ENCODE measurements at regions not wholly inside any gene's neighbourhood (a gene's known extent, or its start where the extent isn't known, plus 50 kb on each side); places are given as distances from the start of the nearest gene placed in this dataset.

- Histone ChIP-seq H3K9me3 (ENCODE audit: control insufficient read depth in 1 of 2, low read length in 2 of 2) (peaks cover 0 to 5% of the 10 kb centered on the region in 2 donors), H3K4me3 (ENCODE audit: low read length in 2 of 2) (no peak overlapping the region), H3K27me3 (ENCODE audit: insufficient read depth, low read length) (no peaks in the 10 kb centered on the region), H3K36me3 (ENCODE audit: insufficient read depth, low read length) (no peaks in the 10 kb centered on the region), H3K27ac (ENCODE audit: low read depth, low read length) (no peak overlapping the region), H3K4me1 (ENCODE audit: insufficient read depth, low read length) (no peaks in the 10 kb centered on the region)
- CTCF ChIA-PET (ENCODE audit: partially characterized antibody), result no interaction called here
- no peaks in the 10 kb centered on the region for H3K4me1 Mint-ChIP-seq
- H3K27ac Mint-ChIP-seq, result no peak overlapping the region
- POLR2A ChIA-PET (ENCODE audit: partially characterized antibody), result no interaction called here
- intact Hi-C loops (cut with micrococcal nuclease), result no loop called here
- H3K9me3 Mint-ChIP-seq, result peaks cover 0 to 18% (median 9%) of the 10 kb centered on the region in 8 donors
- H3K27me3 Mint-ChIP-seq, result no peaks in the 10 kb centered on the region
- no peak overlapping the region for H3K4me3 Mint-ChIP-seq
- no peaks in the 10 kb centered on the region for H3K36me3 Mint-ChIP-seq
- no peak for DNase-seq
Measured at GRCh38 chr11:90895850-90896249, 673.0 kb upstream of the CHORDC1 start.

DNA sequence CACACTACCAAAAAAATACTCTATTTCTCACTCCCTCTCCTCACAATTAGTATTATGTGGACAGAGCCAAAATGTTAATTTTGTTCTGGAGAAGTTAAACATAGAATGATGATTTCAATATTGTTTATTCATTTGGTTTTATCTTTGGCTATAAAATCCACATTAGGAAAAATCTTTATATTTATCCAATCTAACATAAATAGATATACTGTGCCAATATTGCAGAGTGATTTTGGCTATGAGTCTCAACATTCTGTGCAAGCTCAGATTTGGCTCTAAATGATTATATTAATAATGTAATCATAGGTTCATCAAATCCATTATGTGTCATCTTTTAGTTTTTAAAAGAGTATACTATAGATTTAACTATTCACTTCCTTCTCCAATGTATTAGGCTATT is 667.5 kb upstream of the CHORDC1 start:
- Mint-ChIP-seq H3K27me3 (no peaks in the 10 kb centered on the region), H3K4me3 (no peak overlapping the region), H3K9me3 (peaks cover 1 to 25% (median 8%) of the 10 kb centered on the region in 8 donors), H3K4me1 (no peaks in the 10 kb centered on the region), H3K27ac (no peak overlapping the region), H3K36me3 (no peaks in the 10 kb centered on the region)
- no peak for DNase-seq
- Histone ChIP-seq H3K27me3 (ENCODE audit: insufficient read depth, low read length) (no peaks in the 10 kb centered on the region), H3K4me3 (ENCODE audit: low read length in 2 of 2) (no peak overlapping the region), H3K9me3 (ENCODE audit: control insufficient read depth in 1 of 2, low read length in 2 of 2) (peaks cover 0 to 5% of the 10 kb centered on the region in 2 donors), H3K4me1 (ENCODE audit: insufficient read depth, low read length) (no peaks in the 10 kb centered on the region), H3K36me3 (ENCODE audit: insufficient read depth, low read length) (no peaks in the 10 kb centered on the region), H3K27ac (ENCODE audit: low read depth, low read length) (no peak overlapping the region)
- POLR2A ChIA-PET (ENCODE audit: partially characterized antibody), result no interaction called here
- intact Hi-C loops (cut with micrococcal nuclease), result no loop called here
- CTCF ChIA-PET (ENCODE audit: partially characterized antibody), result no interaction called here

- CTCF ChIA-PET (ENCODE audit: partially characterized antibody), result no interaction called here
- Histone ChIP-seq H3K27ac (ENCODE audit: low read depth, low read length) (no peak overlapping the region), H3K9me3 (ENCODE audit: control insufficient read depth in 1 of 2, low read length in 2 of 2) (no peaks in the 10 kb centered on the region), H3K27me3 (ENCODE audit: insufficient read depth, low read length) (no peaks in the 10 kb centered on the region), H3K4me1 (ENCODE audit: insufficient read depth, low read length) (no peaks in the 10 kb centered on the region), H3K4me3 (ENCODE audit: low read length in 2 of 2) (no peak overlapping the region), H3K36me3 (ENCODE audit: insufficient read depth, low read length) (no peaks in the 10 kb centered on the region)
- POLR2A ChIA-PET (ENCODE audit: partially characterized antibody), result no interaction called here
- Mint-ChIP-seq H3K27me3 (no peaks in the 10 kb centered on the region), H3K9me3 (peaks cover 2 to 28% (median 14%) of the 10 kb centered on the region in 8 donors), H3K4me1 (no peaks in the 10 kb centered on the region), H3K27ac (no peak overlapping the region), H3K4me3 (no peak overlapping the region), H3K36me3 (no peaks in the 10 kb centered on the region)
- no peak for DNase-seq
- intact Hi-C loops (cut with micrococcal nuclease), result no loop called here
Measured at GRCh38 chr11:90884181-90884580, 661.3 kb upstream of the CHORDC1 start.

- Mint-ChIP-seq H3K36me3 (no peaks in the 10 kb centered on the region), H3K9me3 (peaks cover 4 to 38% (median 18%) of the 10 kb centered on the region in 8 donors), H3K27ac (no peak overlapping the region), H3K27me3 (no peaks in the 10 kb centered on the region), H3K4me1 (no peaks in the 10 kb centered on the region), H3K4me3 (no peak overlapping the region)
- no peak for DNase-seq
- CTCF ChIA-PET (ENCODE audit: partially characterized antibody), result no interaction called here
- intact Hi-C loops (cut with micrococcal nuclease), result no loop called here
- no peak overlapping the region for H3K27ac ChIP-seq (ENCODE audit: low read depth, low read length)
- H3K4me3 ChIP-seq (ENCODE audit: low read length in 2 of 2), result no peak overlapping the region
- no peaks in the 10 kb centered on the region for H3K36me3 ChIP-seq (ENCODE audit: insufficient read depth, low read length)
- POLR2A ChIA-PET (ENCODE audit: partially characterized antibody), result no interaction called here
- no peaks in the 10 kb centered on the region for H3K27me3 ChIP-seq (ENCODE audit: insufficient read depth, low read length)
- no peaks in the 10 kb centered on the region for H3K9me3 ChIP-seq (ENCODE audit: control insufficient read depth in 1 of 2, low read length in 2 of 2)
- H3K4me1 ChIP-seq (ENCODE audit: insufficient read depth, low read length), result no peaks in the 10 kb centered on the region
Measured at GRCh38 chr11:90874986-90875385, 652.1 kb upstream of the CHORDC1 start.

DNA sequence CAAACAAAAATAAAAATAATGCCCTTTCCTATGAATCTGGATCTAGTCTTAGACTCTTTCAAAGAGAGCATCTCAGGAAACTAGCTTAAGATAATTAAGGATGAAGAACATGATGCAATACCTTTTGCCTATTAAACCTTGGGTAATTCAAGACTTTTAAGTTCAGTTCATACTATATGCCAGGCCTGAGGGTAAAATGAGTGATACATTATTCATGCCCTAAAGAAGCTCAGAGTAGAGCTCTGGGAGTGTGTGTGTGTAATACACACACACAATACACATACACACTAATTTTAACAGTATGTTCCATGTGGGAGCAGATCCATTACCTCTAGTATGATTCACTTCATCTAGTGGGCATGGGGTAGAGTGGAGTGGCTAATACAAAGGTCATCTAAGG is 651.4 kb upstream of the CHORDC1 start:
- H3K9me3 ChIP-seq (ENCODE audit: control insufficient read depth in 1 of 2, low read length in 2 of 2), result no peaks in the 10 kb centered on the region
- H3K4me3 ChIP-seq (ENCODE audit: low read length in 2 of 2), result no peak overlapping the region
- H3K36me3 ChIP-seq (ENCODE audit: insufficient read depth, low read length), result no peaks in the 10 kb centered on the region
- CTCF ChIA-PET (ENCODE audit: partially characterized antibody), result no interaction called here
- H3K4me3 Mint-ChIP-seq, result no peak overlapping the region
- no peak for DNase-seq
- H3K27ac Mint-ChIP-seq, result no peak overlapping the region
- H3K27ac ChIP-seq (ENCODE audit: low read depth, low read length), result no peak overlapping the region
- H3K9me3 Mint-ChIP-seq, result peaks cover 4 to 33% (median 19%) of the 10 kb centered on the region in 8 donors
- intact Hi-C loops (cut with micrococcal nuclease), result no loop called here
- H3K27me3 Mint-ChIP-seq, result no peaks in the 10 kb centered on the region
- H3K4me1 Mint-ChIP-seq, result no peaks in the 10 kb centered on the region
- no peaks in the 10 kb centered on the region for H3K27me3 ChIP-seq (ENCODE audit: insufficient read depth, low read length)
- POLR2A ChIA-PET (ENCODE audit: partially characterized antibody), result no interaction called here
- H3K36me3 Mint-ChIP-seq, result no peaks in the 10 kb centered on the region
- H3K4me1 ChIP-seq (ENCODE audit: insufficient read depth, low read length), result no peaks in the 10 kb centered on the region

DNA sequence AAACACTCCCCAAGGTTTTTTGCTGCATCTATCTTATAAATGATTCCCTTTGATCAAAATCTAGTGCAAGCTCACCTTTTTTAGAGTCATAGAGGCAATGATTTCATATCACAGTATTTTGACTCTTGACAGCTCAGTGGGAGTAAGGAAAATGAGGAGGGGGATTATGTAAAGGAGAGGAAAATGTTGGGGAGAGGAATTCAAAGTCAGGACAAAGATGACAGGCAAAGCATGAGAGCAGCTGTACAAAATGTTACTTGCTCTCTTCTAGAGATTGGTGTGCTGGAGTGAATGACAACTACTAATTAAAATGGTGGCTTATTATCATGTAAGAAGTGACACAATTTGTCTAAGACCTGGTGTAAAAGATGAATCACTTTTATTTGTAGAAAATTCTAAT is 644.6 kb upstream of the CHORDC1 start:
- intact Hi-C loops (cut with micrococcal nuclease), result no loop called here
- Mint-ChIP-seq H3K4me1 (no peaks in the 10 kb centered on the region), H3K36me3 (no peaks in the 10 kb centered on the region), H3K27me3 (no peaks in the 10 kb centered on the region), H3K9me3 (peaks cover 8 to 28% (median 11%) of the 10 kb centered on the region in 8 donors), H3K27ac (no peak overlapping the region), H3K4me3 (no peak overlapping the region)
- Histone ChIP-seq H3K36me3 (ENCODE audit: insufficient read depth, low read length) (no peaks in the 10 kb centered on the region), H3K27me3 (ENCODE audit: insufficient read depth, low read length) (no peaks in the 10 kb centered on the region), H3K4me3 (ENCODE audit: low read length in 2 of 2) (no peak overlapping the region), H3K9me3 (ENCODE audit: control insufficient read depth in 1 of 2, low read length in 2 of 2) (no peaks in the 10 kb centered on the region), H3K4me1 (ENCODE audit: insufficient read depth, low read length) (no peaks in the 10 kb centered on the region), H3K27ac (ENCODE audit: low read depth, low read length) (no peak overlapping the region)
- DNase-seq, result no peak
- ChIA-PET POLR2A (ENCODE audit: partially characterized antibody) (no interaction called here), CTCF (ENCODE audit: partially characterized antibody) (no interaction called here)

DNA sequence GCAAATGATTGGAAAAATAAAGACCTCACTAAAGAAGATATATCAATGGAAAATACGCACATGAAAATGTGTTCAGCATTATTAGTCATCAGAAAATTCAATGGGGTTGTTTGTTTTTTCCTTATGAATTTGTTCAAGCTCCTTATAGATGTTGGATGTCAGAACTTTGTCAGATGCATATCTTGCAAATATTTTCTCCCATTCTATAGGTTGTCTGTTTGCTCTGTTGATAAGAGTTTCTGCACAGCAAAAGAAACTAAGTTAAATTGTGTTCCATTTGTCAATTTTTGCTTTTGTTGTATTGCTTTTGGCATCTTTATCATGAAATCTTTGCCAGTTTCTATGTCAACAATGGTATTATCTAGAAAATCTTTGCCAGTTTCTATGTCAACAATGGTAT is 633.9 kb upstream of the CHORDC1 start:
- peaks cover 3 to 29% (median 15%) of the 10 kb centered on the region in 8 donors for H3K9me3 Mint-ChIP-seq
- intact Hi-C loops (cut with micrococcal nuclease), result no loop called here
- H3K4me1 Mint-ChIP-seq, result no peaks in the 10 kb centered on the region
- no peaks in the 10 kb centered on the region for H3K27me3 Mint-ChIP-seq
- ChIA-PET CTCF (ENCODE audit: partially characterized antibody) (no interaction called here), POLR2A (ENCODE audit: partially characterized antibody) (no interaction called here)
- no peaks in the 10 kb centered on the region for H3K27me3 ChIP-seq (ENCODE audit: insufficient read depth, low read length)
- peaks cover 0 to 4% of the 10 kb centered on the region in 2 donors for H3K9me3 ChIP-seq (ENCODE audit: control insufficient read depth in 1 of 2, low read length in 2 of 2)
- no peak overlapping the region for H3K4me3 Mint-ChIP-seq
- H3K36me3 Mint-ChIP-seq, result no peaks in the 10 kb centered on the region
- H3K27ac ChIP-seq (ENCODE audit: low read depth, low read length), result no peak overlapping the region
- H3K36me3 ChIP-seq (ENCODE audit: insufficient read depth, low read length), result no peaks in the 10 kb centered on the region
- no peak for DNase-seq
- no peaks in the 10 kb centered on the region for H3K4me1 ChIP-seq (ENCODE audit: insufficient read depth, low read length)
- no peak overlapping the region for H3K4me3 ChIP-seq (ENCODE audit: low read length in 2 of 2)
- H3K27ac Mint-ChIP-seq, result no peak overlapping the region

- no peaks in the 10 kb centered on the region for H3K27me3 ChIP-seq (ENCODE audit: insufficient read depth, low read length)
- H3K27ac ChIP-seq (ENCODE audit: low read depth, low read length), result no peak overlapping the region
- ChIA-PET POLR2A (ENCODE audit: partially characterized antibody) (no interaction called here), CTCF (ENCODE audit: partially characterized antibody) (no interaction called here)
- H3K9me3 Mint-ChIP-seq, result peaks cover 3 to 30% (median 15%) of the 10 kb centered on the region in 8 donors
- H3K27me3 Mint-ChIP-seq, result no peaks in the 10 kb centered on the region
- intact Hi-C loops (cut with micrococcal nuclease), result no loop called here
- no peak overlapping the region for H3K4me3 ChIP-seq (ENCODE audit: low read length in 2 of 2)
- no peak overlapping the region for H3K4me3 Mint-ChIP-seq
- DNase-seq, result no peak
- no peaks in the 10 kb centered on the region for H3K36me3 Mint-ChIP-seq
- peaks cover 0 to 4% of the 10 kb centered on the region in 2 donors for H3K9me3 ChIP-seq (ENCODE audit: control insufficient read depth in 1 of 2, low read length in 2 of 2)
- H3K4me1 Mint-ChIP-seq, result no peaks in the 10 kb centered on the region
- no peaks in the 10 kb centered on the region for H3K4me1 ChIP-seq (ENCODE audit: insufficient read depth, low read length)
- no peaks in the 10 kb centered on the region for H3K36me3 ChIP-seq (ENCODE audit: insufficient read depth, low read length)
- no peak overlapping the region for H3K27ac Mint-ChIP-seq
Measured at GRCh38 chr11:90855531-90855930, 632.7 kb upstream of the CHORDC1 start.
